Natural killer cell treated with Interleukin-12 subunit alpha and Interleukin-12 subunit beta and Interleukin-15 and Interleukin-18, amount 100 ng/mL, for 72 hours (primary cell): ENCODE measurements at regions not wholly inside any gene's neighbourhood (a gene's known extent, or its start where the extent isn't known, plus 50 kb on each side); places are given as distances from the start of the nearest gene placed in this dataset.
A peak's percentile ranks its signal among the peaks of the same experiment; 100 is the strongest.
"Not testable (repeated sequence)": the region's sequence is repeated elsewhere in the genome, so short reads cannot be mapped to it uniquely, and the experiment has no call there.

Experiments
- ATAC-seq, 2 donors: fragments of 150-1000 bp; cut with Tn5 transposase in 1 of 2; sonication (Bioruptor Pico), chemical (Tn5 transposase) in 1 of 2; 2 replicates each; pipeline ENCODE4 v1.10.0; 2021
- DNase-seq: peaks from one replicate; pipeline ENCODE4 v3.0.0; 2022; ENCODE audit warnings: low spot score
- H3K27ac Mint-ChIP-seq, 2 donors: 1 replicate in 1 of 2; 2 replicates in 1 of 2; pipeline ENCODE4 v1.8.0; 2022; ENCODE audit warnings: mixed read lengths in 2 of 2, mild to moderate bottlenecking in 1 of 2, moderate library complexity in 1 of 2
- H3K27me3 Mint-ChIP-seq, 2 donors: 1 replicate in 1 of 2; 2 replicates in 1 of 2; pipeline ENCODE4 v1.8.0; 2022; ENCODE audit warnings: mixed read lengths in 2 of 2
- H3K36me3 Mint-ChIP-seq: one replicate; pipeline ENCODE4 v1.8.0; 2022; ENCODE audit warnings: mixed read lengths
- H3K4me1 Mint-ChIP-seq, 2 donors: 1 replicate in 1 of 2; 2 replicates in 1 of 2; pipeline ENCODE4 v1.8.0; 2022; ENCODE audit warnings: low read depth in 2 of 2, mixed read lengths in 2 of 2, mild to moderate bottlenecking in 1 of 2
- H3K4me3 Mint-ChIP-seq: one replicate; pipeline ENCODE4 v1.8.0; 2022; ENCODE audit warnings: mixed read lengths
- H3K9me3 Mint-ChIP-seq: 2 replicates; pipeline ENCODE4 v1.8.0; 2022; ENCODE audit warnings: mixed read lengths

DNA sequence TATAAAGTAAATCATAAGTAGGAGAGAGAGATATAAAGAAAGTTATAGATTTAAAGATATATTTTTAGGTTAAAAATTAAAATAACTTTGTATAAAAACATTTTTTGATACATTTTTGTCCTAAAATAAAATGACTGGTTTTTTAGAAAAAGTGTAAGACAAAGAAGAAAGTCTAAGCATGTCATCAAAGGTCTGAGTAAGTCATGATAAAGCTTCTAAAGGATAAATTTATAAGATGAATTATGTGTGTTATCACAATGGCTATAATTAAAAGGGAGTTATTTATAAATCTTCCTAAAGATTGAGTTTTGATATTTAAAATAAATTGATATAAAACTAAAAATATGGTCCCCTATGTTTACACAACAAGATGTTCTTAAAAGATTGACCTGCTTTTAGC lies 370.9 kb downstream of the PTPRU start:
- no peak for ATAC-seq
- no peak overlapping the region for H3K27ac Mint-ChIP-seq
- DNase-seq, result no peak
- H3K4me1 Mint-ChIP-seq, result no peaks in the 10 kb centered on the region
- H3K27me3 Mint-ChIP-seq, result peaks cover 20 to 37% of the 10 kb centered on the region in 2 donors
- H3K4me3 Mint-ChIP-seq, result no peak overlapping the region
- H3K9me3 Mint-ChIP-seq, result no peaks in the 10 kb centered on the region
- H3K36me3 Mint-ChIP-seq, result peaks cover 4% of the 10 kb centered on the region

DNA sequence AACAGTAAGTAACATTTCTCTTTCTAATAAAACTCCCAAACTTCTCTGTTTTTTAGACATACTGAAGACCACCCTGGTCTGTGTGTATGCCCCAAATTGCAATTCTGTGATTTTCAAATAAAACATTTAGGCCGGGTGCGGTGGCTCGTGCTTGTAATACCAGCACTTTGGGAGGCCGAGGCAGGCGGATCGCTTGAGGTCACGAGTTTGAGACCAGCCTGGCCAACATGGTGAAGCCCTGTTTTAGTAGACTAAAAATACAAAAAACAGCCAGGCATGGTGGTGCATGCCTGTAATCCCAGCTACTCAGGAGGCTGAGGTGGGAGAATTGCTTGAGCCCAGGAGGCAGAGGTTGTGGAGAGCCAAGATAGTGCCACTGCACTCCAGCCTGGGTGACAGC lies 368.5 kb downstream of the PTPRU start:
- not testable (repeated sequence) for DNase-seq, H3K4me1 Mint-ChIP-seq, ATAC-seq, H3K9me3 Mint-ChIP-seq, H3K4me3 Mint-ChIP-seq, H3K27ac Mint-ChIP-seq, H3K36me3 Mint-ChIP-seq
- H3K27me3 Mint-ChIP-seq, result peaks cover 15 to 29% of the 10 kb centered on the region in 2 donors

DNA sequence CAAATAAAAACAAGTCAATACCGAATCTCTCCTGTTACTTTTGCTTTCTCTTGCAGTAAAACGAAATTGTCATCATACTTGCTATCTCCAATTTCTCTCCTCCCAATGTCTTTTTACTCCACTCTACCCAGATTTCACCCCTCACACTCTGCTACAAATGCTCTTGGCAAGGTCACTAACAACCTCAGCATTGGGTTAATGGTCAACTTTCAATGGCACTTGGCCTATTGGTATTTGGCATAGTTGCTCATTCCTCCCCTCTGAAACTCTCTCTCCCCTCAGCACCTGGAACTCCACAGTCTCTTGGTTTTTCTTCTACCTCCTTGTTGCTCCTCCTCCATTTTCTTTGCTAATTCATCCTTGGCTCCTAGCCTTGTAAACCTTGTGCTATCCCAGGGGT lies 367.3 kb downstream of the PTPRU start:
- no peaks in the 10 kb centered on the region for H3K9me3 Mint-ChIP-seq
- H3K27ac Mint-ChIP-seq, result no peak overlapping the region
- no peak for DNase-seq
- peaks cover 15 to 29% of the 10 kb centered on the region in 2 donors for H3K27me3 Mint-ChIP-seq
- peaks cover 4% of the 10 kb centered on the region for H3K36me3 Mint-ChIP-seq
- no peak overlapping the region for H3K4me3 Mint-ChIP-seq
- no peak for ATAC-seq
- no peaks in the 10 kb centered on the region for H3K4me1 Mint-ChIP-seq

DNA sequence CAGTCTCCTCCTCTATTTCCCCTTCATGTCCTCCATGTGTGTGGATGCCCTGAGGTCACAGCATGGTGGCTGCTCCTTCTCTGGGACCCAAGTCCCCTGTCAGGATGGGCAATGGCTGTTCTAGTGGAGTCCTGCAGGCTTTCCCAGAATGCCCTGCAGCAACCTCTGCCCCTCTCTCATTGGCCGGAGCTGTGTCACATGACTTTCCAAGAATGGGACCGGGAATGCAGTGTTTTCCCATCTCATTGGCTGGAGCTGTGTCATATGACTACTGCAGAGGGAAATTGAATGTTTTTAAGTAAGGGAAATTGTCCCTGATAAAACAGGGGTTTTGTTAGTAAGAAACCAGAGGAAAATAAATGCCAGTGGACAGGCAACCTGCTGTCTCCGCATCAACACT lies 365.9 kb downstream of the PTPRU start:
- ATAC-seq, result no peak
- Mint-ChIP-seq H3K36me3 (no peaks in the 10 kb centered on the region), H3K4me3 (no peak overlapping the region), H3K9me3 (no peaks in the 10 kb centered on the region), H3K27me3 (peaks cover 11 to 22% of the 10 kb centered on the region in 2 donors), H3K4me1 (no peaks in the 10 kb centered on the region), H3K27ac (no peak overlapping the region)
- no peak for DNase-seq

DNA sequence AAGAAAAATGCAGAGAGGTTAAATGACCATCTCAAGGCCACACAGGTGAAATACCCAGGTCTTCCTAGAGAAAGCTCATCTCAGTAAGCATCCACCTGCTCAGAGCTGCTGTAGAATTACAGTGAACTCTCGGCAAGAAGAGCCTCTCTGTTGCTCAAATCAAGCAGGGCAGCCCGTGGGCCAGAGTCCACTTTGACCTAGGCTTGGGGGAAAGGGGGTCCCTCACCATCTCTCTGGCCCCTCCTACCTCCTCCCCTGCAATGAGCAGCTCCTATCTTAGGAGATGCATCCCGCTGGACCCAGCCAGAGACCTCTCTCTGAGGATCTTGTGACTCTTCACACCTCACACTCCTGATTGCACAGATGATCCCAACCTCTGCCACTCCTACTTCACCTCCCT lies 364.7 kb downstream of the PTPRU start:
- DNase-seq (no peak), ATAC-seq (no peak)
- Mint-ChIP-seq H3K27me3 (peaks cover 14 to 20% of the 10 kb centered on the region in 2 donors), H3K9me3 (no peaks in the 10 kb centered on the region), H3K27ac (no peak overlapping the region), H3K4me1 (no peaks in the 10 kb centered on the region), H3K36me3 (no peaks in the 10 kb centered on the region), H3K4me3 (no peak overlapping the region)

DNA sequence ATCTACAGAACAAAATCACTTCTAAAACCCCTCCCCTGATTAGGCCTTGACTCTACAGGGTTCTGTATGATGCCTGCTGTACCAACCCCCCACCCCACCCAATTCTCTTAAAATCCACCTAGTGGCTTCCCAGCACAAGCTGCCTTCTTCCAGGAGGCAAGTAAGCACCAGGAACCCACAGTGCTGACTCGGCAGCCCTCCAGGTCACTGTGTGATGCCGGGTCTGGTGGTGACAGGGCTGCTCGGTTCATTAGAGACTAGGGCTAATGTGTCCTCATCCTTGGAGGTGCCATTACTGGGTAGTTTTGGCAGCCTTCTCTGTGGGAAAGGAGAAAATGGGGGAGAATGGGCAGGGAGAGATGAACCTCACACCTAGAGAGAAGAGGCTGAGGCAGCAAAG lies 363.5 kb downstream of the PTPRU start:
- H3K27me3 Mint-ChIP-seq, result peaks cover 12 to 13% of the 10 kb centered on the region in 2 donors
- H3K27ac Mint-ChIP-seq, result no peak overlapping the region
- H3K9me3 Mint-ChIP-seq, result no peaks in the 10 kb centered on the region
- no peak for DNase-seq
- no peak for ATAC-seq
- no peak overlapping the region for H3K4me3 Mint-ChIP-seq
- no peaks in the 10 kb centered on the region for H3K4me1 Mint-ChIP-seq
- H3K36me3 Mint-ChIP-seq, result no peaks in the 10 kb centered on the region

DNA sequence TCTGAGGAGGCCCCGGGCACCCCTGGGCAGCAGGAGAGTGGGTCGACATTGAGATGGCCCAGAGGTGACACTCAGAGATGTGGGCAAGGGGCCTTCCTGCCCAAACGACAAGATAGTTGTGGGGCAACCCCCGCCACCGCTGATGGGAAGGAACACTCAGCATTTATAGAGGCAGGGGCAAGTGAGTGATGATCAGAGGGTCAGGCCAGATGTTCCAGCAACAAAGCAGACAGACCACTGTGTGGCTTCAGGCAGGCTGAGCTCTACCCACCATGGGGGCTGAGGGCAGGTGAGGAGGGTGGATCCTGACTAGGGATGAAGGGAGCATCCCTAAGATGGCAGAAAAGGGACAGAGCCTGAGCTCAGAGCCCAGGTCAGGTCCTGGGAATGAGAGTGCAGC lies 362.7 kb downstream of the PTPRU start:
- H3K27ac Mint-ChIP-seq, result no peak overlapping the region
- DNase-seq (no peak), ATAC-seq (no peak)
- no peak overlapping the region for H3K4me3 Mint-ChIP-seq
- H3K9me3 Mint-ChIP-seq, result no peaks in the 10 kb centered on the region
- peaks cover 9 to 10% of the 10 kb centered on the region in 2 donors for H3K27me3 Mint-ChIP-seq
- no peaks in the 10 kb centered on the region for H3K4me1 Mint-ChIP-seq
- no peaks in the 10 kb centered on the region for H3K36me3 Mint-ChIP-seq

DNA sequence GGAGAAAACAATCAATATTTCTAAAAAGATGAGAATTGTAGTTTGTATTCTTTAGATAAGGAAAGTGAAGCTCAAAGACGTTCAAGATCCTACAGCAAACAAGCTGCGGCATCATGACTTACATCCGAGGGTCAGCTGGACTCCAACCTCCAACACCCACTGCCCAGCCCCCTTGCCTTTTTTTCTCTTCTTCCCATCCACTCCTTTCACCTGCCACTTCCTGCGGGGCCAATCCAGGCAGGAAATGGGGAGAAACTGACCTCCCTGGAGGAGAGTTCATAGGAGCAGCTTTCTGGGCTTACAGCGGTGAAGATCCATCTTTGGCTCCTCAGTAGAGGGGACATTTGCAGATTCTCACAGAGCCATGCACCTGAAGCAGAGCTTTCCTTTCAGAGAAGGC lies 361.5 kb downstream of the PTPRU start:
- ATAC-seq (no peak), DNase-seq (no peak)
- no peaks in the 10 kb centered on the region for H3K9me3 Mint-ChIP-seq
- no peaks in the 10 kb centered on the region for H3K36me3 Mint-ChIP-seq
- H3K4me1 Mint-ChIP-seq, result no peaks in the 10 kb centered on the region
- H3K4me3 Mint-ChIP-seq, result no peak overlapping the region
- no peak overlapping the region for H3K27ac Mint-ChIP-seq
- peaks cover 0 to 3% of the 10 kb centered on the region in 2 donors for H3K27me3 Mint-ChIP-seq

DNA sequence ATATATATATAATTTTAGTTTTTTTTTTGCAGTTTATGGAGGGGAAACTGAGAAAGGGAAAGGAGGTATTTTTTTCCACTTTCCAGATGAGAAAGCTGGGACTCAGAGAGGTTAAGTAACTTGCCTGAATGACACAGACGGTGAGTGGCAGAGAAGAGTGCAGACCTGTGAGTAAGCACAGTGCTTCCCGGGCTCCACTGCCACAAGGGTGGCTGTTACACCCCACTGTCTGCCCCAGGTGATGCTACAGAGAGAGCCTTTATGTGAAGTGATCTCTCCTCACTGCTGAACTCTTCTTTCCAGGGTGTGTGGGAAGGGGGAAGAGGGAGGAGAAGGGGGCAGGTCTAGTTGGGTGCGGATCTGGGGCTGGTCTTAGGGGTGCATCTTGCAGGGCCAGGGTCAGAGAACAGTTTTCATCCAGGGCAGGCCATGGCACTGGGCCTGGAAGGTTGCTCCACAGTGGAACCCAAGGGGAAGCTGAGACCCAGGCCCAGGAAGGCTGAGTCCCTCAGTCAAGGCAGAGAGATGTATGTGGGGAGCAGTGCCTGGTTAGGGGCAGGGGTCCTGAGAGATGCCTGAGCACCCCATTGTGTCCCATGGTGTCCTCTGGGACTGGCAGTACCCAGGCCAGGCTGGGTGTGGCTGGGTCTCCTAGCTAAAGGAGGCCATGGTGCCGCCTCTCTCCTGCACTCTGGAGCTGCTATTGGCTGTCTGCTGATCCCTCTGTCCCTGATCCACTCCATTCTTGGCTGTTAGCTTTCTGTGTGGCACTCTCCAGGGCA lies 357.5 kb downstream of the PTPRU start:
- Mint-ChIP-seq H3K27ac (no peak overlapping the region), H3K36me3 (no peaks in the 10 kb centered on the region), H3K27me3 (peaks cover 3 to 10% of the 10 kb centered on the region in 2 donors), H3K4me1 (no peaks in the 10 kb centered on the region), H3K9me3 (no peaks in the 10 kb centered on the region), H3K4me3 (no peak overlapping the region)
- DNase-seq (no peak), ATAC-seq (no peak)

DNA sequence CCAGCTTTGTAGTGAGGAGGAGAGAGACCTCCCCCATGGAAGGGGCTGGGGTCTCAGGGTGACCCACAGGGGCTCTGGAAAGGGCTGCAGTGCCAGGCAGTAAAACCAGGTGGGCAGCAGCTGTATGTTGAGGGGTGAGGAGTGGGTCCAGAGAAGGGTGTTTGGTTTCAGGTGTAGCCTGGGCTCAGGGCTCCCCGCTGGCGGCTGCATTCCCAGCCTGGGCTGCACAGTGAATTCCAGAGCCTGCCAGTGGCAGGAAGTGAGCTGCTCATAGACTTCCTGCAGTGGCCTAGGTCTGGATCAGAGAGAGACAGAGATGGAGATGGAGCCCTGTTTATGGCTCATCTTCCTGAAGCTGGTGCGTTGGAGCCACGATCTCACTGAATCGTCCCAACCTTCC lies 356.4 kb downstream of the PTPRU start:
- DNase-seq (no peak), ATAC-seq (peak in 1 of 2 donors; percentile 2)
- Mint-ChIP-seq H3K9me3 (no peaks in the 10 kb centered on the region), H3K4me1 (no peaks in the 10 kb centered on the region), H3K36me3 (no peaks in the 10 kb centered on the region), H3K27ac (no peak overlapping the region), H3K4me3 (no peak overlapping the region), H3K27me3 (peaks cover 3 to 21% of the 10 kb centered on the region in 2 donors)

DNA sequence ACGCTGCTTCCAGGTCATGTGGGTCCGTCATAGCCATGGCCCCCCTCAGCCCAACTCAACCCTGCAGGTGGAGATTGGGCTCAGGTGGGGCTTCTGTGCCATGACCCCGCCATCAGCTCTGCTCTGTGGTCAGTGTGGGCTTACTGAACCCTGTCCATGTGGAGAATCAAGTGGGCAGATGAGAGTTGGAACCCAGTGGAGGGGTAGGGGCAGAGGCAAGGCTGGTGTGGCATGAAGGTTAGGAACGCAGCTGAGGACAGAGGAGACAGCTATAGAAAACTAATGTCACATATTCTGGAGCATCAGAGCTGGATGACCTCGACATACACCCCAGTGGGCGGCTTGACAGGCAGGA lies 355.9 kb downstream of the PTPRU start:
- Mint-ChIP-seq H3K36me3 (no peaks in the 10 kb centered on the region), H3K27me3 (peaks cover 7 to 26% of the 10 kb centered on the region in 2 donors), H3K4me1 (no peaks in the 10 kb centered on the region), H3K27ac (no peak overlapping the region), H3K9me3 (no peaks in the 10 kb centered on the region), H3K4me3 (no peak overlapping the region)
- DNase-seq (no peak), ATAC-seq (peak in 1 of 2 donors; percentile 16)

DNA sequence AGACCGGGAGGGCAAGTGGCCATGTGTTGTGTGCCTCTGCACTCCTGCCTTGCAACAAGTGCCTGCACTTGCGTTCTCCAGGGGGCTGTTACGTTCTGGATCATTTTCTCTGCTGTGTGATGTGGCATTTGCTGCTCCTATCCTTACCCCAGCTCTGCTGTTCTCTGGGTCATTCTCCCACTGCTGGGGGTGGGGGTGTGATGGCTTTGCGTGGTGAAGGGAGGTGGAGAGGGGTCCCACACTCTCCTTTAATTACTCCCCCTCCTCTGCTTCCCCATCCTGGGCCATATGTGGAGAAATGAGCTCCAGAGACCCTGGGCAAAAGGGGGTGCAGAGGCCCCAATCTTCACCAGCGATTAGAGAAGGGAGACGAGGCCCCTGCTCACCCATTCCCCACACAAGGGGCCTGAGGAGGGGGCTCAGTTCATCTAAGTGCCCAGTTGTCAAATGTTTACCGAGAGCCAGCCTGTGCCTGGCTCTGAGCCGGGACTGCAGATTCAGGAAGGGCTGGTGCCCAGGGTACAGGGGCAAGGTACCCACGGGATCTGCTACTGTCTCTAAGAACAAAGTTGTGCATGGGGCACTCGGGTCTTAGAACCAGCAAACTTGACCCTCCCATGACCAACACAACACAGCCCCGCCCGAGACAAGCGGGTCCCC lies 355.4 kb downstream of the PTPRU start:
- Mint-ChIP-seq H3K9me3 (no peaks in the 10 kb centered on the region), H3K27me3 (peaks cover 8 to 31% of the 10 kb centered on the region in 2 donors), H3K27ac (no peak overlapping the region)

DNA sequence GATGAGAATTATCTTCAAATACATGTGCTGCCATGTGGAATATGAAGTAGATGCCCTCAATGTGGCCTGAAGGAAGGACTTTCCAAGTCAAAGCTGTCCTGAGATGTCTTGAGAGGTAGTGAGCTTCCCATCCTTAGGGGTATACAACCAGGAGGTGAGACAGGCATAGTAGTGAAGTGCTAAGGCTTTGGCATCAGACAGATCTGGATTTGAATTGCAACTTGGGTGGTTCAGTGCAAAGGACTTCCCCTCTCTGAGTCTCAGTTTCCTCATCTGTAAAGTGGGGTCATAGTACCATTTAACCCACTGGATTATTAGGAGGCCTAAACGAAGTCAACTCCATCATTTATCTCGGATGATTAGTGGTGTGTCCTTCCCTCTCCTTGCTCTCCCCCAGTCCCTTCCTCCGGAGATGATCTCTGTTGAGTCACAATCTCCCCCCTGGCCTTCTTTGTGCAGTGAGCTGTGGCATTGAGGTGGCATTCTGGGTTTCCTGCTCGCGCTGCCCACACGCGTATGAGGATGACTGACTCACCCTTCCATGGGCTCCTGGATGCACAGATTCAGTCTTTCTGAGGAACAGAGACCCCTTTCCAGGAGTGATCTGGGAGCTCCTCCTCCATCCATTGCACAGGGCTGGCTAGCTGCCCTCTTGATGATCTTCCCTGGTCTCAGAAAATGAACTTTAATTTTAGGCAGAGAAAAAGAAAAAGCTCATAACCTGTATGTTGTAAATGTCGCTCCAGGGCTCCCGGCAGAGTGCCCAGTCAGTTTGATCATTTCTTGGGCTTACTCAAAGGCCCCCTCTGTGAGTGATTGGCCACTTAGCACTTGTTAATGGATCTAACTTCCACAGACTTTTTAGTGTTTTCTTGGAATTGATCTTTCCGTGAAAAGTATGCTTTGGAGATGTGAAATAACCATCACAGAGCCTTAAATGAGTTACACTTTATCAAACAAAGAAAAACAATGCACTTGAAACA lies 354.6 kb downstream of the PTPRU start:
- Mint-ChIP-seq H3K27ac (no peak overlapping the region), H3K27me3 (peaks cover 10 to 32% of the 10 kb centered on the region in 2 donors), H3K4me1 (no peaks in the 10 kb centered on the region), H3K4me3 (no peak overlapping the region), H3K9me3 (no peaks in the 10 kb centered on the region), H3K36me3 (no peaks in the 10 kb centered on the region)
- no peak for DNase-seq
- no peak for ATAC-seq

More for the DNA sequence above, 355.4 kb downstream of the PTPRU start:
- Mint-ChIP-seq H3K4me3 (no peak overlapping the region), H3K4me1 (no peaks in the 10 kb centered on the region), H3K36me3 (no peaks in the 10 kb centered on the region)
- no peak for ATAC-seq
- no peak for DNase-seq

DNA sequence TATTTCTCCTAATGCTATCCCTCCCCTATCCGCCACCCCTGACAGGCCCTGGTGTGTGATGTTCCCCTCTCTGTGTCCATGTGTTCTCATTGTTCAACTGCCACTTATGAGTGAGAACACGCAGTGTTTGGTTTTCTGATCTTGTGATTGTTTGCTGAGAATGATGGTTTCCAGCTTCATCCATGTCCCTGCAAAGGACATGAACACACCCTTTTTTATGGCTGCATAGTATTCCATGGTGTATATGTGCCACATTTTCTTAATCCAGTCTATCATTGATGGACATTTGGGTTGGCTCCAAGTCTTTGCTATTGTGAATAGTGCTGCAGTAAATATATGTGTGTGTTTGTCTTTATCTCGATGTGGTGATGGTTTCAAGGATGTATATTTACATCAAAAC lies 353.4 kb downstream of the PTPRU start:
- H3K9me3 Mint-ChIP-seq, H3K4me1 Mint-ChIP-seq, H3K27ac Mint-ChIP-seq, H3K36me3 Mint-ChIP-seq, DNase-seq, H3K4me3 Mint-ChIP-seq, ATAC-seq: not testable (repeated sequence)
- peaks cover 12 to 32% of the 10 kb centered on the region in 2 donors for H3K27me3 Mint-ChIP-seq
